Gastrocnemius medialis (tissue), 4 donors: ENCODE measurements at regions not wholly inside any gene's neighbourhood (a gene's known extent, or its start where the extent isn't known, plus 50 kb on each side); places are given as distances from the start of the nearest gene placed in this dataset.

Experiments
- CTCF ChIP-seq, 5 experiments: fragments of 450-650 bp in 3 of 5; fragments of 200-600 bp in 2 of 5; sonication (generic) in 2 of 5; IDR thresholded peaks in 4 of 5; conservative IDR thresholded peaks in 1 of 5; 1 replicate in 4 of 5; 2 replicates in 1 of 5; pipeline ENCODE4 v1.5.1; 2016 to 2019; ENCODE audit warnings: antibody characterized with exemption in 5 of 5, mild to moderate bottlenecking in 3 of 5, moderate library complexity in 3 of 5
- POLR2A ChIP-seq, 2 donors: fragments of 450-650 bp; IDR thresholded peaks; one replicate each; pipeline ENCODE4 v1.6.1; 2017; ENCODE audit warnings: antibody characterized with exemption in 2 of 2, mild to moderate bottlenecking in 2 of 2, moderate library complexity in 2 of 2

DNA sequence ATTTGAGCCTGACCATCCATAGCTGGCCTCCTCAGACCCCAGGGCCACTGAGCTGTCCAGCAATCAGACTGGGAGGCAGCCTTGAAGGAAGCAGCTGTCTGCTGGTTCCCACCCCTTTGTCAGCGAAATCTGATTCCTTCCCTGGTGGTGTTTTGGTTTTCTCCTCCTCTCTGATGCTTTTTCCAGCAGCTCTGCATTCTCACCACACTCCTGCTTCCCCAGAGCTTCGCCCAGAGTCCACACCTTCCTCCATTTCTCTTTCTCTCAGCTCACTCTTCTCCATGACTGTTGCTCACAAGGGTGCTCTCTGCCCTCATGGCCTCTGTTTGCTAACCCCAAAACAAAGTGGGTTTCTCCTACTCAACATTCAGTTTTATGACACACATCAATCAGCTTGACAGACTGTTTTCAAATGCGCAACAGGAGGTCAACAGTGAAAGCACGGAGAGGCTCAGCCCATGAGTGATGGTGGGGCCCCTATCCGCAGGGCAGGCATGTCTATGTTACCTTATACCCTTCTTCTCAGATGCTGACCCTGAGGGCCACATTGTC lies 130.6 kb upstream of the MTNR1B start:
- TF ChIP-seq POLR2A (IDR thresholded peaks at IDR 0.05): no peak
- no peak for TF ChIP-seq CTCF (IDR thresholded peaks at IDR 0.05 in 4 of 5, conservative IDR thresholded peaks at IDR 0.05 in 1 of 5)
